Astrocyte of the spinal cord (primary cell): ENCODE measurements at regions not wholly inside any gene's neighbourhood (a gene's known extent, or its start where the extent isn't known, plus 50 kb on each side); places are given as distances from the start of the nearest gene placed in this dataset.

Experiments
- DNase-seq: peaks from one replicate; pipeline ENCODE4 v3.0.0; 2011; ENCODE audit warnings: low read depth, low spot score
- H3K4me3 ChIP-seq: 2 replicates; pipeline ENCODE4 v1.5.1; 2011; ENCODE audit warnings: low read depth, mild to moderate bottlenecking, low read length, moderate library complexity
- CTCF ChIP-seq: IDR thresholded peaks from 2 replicates; pipeline ENCODE4 v1.5.1; 2012; ENCODE audit warnings: low read depth, mild to moderate bottlenecking, low read length, inconsistent platforms
- in situ Hi-C: cut with HindIII; loops from 2 replicates; pipeline ENCODE4 v1.10.0; 2017; ENCODE audit warnings: low sequenced_read_pairs

DNA sequence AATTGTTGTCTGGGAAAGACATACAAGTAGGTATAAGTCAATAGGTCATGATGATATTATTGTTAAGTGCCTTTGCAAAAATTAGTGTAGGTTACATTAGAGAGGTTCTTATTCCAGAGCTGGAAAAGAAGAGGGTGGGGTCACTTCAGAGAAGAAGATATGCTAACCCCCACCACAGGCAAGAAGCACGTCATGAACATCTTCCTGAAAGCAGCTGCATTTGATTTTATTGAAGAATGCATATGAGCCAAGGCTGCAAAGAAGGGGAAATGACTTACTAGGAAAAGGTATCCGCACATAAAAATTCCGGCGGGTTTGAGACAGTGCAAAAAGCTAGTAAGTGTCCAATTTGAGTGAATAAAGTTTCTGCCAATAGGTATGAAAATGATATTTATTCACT lies 195.3 kb upstream of the CDH2 start:
- no peak for DNase-seq
- in situ Hi-C loops, result no loop called here

GRCh38 chr18:28366676-28367075 lies 189.7 kb upstream of the CDH2 start:
- in situ Hi-C loops, result no loop called here
- no peak for DNase-seq
- H3K4me3 ChIP-seq, result no peak overlapping the region
- TF ChIP-seq CTCF, result no peak

More for the DNA sequence above, 195.3 kb upstream of the CDH2 start:
- no peak for TF ChIP-seq CTCF
- no peak overlapping the region for H3K4me3 ChIP-seq

DNA sequence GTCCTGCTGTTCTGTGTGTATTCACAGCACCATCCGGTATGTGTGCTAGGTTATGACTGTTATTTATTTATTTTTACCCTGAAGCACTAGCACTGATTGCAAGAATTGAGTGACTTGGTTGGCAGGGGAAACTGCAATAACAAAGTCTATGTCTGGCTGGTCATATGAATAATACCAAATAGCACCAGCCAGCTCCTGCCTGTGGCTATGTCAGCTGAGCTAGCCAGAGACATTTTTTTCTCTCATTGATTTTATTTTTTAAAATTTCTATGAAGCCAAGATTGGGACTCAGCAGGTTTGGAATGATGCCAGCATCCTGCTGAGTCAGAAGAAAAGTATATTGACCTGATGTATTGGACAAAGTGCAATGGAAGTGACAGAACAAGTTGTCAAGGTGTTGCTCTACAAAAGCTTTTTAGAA lies 188.5 kb upstream of the CDH2 start:
- in situ Hi-C loops, result no loop called here
- H3K4me3 ChIP-seq, result no peak overlapping the region
- DNase-seq, result peak; percentile 60
- no peak for TF ChIP-seq CTCF

GRCh38 chr18:28363124-28363523 lies 186.2 kb upstream of the CDH2 start:
- no peak for DNase-seq
- in situ Hi-C loops, result no loop called here
- no peak for TF ChIP-seq CTCF
- H3K4me3 ChIP-seq, result no peak overlapping the region

- in situ Hi-C loops, result no loop called here
- no peak overlapping the region for H3K4me3 ChIP-seq
- TF ChIP-seq CTCF, result no peak
- no peak for DNase-seq
Measured at GRCh38 chr18:28359176-28359575, 182.2 kb upstream of the CDH2 start.

DNA sequence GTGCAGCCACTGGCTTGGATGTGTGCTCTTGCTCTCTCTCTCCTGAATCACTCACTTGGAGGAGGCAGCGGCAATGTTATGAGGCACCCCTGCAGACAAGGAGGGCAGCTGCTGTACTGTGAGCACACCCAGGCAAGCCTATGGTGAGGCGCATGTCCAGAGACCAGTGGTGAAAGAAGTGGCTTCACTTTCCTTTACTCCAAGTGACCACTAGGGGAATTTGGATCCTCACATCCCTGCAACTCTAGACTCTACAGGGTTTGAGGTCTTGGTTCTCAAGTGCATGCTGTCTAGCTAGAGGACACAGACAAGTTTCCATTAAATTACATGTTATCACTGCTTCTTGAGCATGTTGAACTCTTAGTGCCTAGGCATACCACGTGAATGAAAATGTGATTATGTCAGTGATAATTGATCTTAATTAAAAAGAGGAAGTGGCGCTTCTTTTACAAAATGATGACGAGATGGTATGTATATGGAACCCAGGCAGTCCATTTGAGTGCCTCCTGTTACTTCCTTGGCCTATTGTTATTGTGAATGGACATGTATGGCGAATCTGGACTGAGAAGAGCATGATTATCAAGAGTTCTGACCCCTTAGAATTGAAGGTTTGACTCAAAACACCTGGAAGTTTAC lies 181.0 kb upstream of the CDH2 start:
- no peak for TF ChIP-seq CTCF
- DNase-seq, result no peak
- in situ Hi-C loops, result no loop called here
- no peak overlapping the region for H3K4me3 ChIP-seq
